ENCODE measurements at regions not wholly inside any gene's neighbourhood (a gene's known extent, or its start where the extent isn't known, plus 50 kb on each side); places are given as distances from the start of the nearest gene placed in this dataset.

DNA sequence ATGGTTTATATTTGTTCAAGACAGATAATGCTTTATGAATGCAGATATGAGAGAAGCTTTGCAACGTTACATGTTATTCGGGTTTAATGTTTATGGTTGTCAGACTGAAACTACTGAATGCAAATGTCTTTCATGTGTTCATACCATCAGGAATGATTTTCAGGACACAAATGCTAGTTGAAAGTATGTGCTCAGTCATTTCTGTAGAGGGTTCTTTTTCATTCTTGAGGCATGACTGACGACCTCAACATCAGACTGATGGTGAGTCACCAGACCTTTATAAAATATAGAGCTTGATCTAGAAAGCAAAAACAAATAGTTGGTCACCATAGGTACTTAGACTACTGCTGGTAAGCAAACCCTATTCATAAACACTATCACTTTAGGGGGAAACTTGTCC lies 287.3 kb upstream of the NUDT12 start:
- no peak for DNase-seq

DNA sequence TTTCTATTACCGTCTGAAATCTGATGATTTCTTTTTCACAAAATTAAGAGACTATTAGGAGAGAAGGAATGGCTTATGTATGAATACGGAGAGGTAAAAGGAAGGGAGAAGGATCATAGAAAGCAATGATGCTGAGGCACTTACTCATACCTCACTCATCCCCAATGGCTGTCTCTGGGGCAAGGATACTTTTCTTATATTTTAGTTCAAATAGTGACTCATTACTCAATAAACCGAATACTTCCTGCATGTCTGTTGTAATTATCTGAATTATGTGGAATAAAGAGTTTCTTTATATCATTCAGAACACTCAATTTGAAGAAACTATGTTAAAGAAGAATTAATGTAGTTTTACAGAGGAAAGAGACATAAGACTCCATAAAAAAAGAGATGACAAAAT lies 284.5 kb upstream of the NUDT12 start:
- no peak for DNase-seq

DNA sequence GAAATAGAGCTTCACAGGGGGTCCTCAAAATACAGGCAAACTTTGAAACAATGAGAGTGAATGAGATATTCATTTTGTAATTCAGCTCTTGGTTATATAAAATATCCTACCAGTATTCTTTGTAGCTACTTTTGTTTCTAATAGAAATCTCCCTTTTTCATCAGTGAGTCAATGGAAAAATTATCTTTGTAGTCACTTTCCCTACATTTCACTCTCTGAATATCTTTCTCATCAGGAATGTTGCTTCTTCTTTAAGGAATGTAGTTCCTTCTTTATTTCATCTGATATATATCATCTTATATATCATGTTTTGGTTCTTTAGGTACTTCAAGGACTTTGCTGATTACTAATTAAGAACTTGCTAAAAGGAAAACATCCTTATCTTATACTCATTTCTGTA lies 280.3 kb upstream of the NUDT12 start:
- no peak for DNase-seq

DNA sequence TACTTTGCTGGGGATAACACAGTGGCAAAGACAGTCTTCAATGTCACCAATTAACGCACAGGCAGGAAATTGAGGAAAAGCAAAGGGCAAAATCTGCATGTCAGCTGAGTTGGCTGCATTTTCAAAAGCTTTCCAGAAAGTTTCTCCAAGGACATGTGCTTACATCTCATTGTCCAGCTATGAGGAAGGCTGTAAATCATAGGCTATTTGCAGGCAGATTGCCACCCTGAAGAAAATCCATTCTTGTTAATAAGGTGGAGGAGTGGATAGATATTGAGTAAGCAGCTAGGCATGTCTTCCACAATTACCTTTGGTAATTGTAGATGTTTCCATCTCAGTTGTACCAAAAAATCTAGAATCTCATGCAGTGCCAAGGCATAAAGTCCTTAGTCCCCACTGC lies 278.0 kb upstream of the NUDT12 start:
- DNase-seq: no peak

DNA sequence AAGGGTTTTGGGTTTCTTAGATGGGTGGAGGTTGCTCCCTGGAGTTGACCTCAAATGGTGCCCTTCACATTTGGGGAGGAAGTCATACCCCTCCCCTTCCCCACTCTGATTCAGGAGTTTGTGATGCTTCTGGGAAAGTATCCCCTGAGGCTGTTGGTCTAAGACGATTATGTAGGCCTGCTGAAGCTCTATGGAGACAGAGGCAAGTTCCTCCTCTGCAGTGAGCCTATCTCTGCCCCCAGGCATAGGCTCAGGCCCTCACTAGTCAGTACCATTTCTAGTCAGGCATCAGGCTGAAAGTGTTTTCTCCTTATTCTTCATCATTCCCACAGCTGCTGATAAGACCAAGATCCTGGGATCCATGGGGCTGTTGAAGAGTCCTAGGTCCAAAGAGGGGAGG lies 271.6 kb upstream of the NUDT12 start:
- DNase-seq: no peak

DNA sequence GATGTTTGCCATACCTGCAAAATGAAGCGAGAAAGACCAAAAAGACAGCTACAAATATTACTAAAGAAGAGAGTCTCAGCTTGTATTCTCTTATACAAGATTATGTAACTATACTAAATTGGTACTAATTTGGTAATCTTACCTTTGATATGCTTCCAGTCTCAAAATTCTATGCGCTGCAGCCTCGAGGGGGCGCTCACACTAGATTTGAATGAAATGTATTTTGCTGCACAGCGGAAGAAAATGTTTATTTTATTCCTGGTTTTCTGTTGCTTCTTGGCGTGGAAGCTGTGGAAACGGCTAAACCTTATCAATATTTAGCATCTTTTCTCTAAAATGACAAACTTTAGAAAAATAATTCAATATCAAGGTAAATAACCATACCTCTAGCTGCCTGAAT lies 267.0 kb upstream of the NUDT12 start:
- no peak for DNase-seq

DNA sequence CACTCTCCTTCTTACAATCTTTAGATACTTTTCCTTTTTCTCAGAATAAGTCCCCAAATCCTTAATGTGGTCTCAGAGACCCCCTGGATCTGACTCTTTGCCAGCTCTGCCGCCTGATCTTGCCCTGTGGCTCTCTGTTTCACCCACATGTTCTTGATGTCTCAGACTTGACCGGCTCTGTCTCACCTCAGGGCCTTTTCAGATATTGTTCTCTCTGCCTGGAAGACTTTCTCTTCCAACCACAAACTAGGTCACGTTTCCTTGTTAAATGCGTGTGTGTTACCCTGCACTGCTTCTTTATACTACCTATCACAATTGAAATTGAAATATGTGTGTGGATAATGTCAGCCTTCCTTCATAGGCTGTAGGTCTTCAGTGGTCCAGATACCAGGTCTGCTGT lies 265.4 kb upstream of the NUDT12 start:
- no peak for DNase-seq

DNA sequence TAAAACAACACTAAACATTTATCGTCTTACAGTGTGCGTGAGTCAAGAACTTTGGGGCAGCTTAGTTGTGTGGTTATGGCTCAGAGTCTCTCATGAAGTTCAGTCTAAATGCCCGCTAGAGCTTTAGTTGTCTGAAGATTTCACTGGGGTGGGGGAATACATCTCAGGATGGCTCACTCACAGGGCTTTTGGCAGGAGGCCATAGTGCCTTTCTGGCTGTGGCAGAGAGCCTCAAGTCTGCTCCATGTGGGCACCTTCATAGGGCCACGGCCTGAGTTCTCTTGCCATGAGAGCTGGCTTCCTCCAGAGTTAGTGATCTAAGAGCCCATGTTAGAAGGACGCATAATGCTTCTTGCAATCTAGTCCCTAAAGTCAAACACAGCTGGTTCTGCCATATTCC lies 258.8 kb upstream of the NUDT12 start:
- DNase-seq: no peak

DNA sequence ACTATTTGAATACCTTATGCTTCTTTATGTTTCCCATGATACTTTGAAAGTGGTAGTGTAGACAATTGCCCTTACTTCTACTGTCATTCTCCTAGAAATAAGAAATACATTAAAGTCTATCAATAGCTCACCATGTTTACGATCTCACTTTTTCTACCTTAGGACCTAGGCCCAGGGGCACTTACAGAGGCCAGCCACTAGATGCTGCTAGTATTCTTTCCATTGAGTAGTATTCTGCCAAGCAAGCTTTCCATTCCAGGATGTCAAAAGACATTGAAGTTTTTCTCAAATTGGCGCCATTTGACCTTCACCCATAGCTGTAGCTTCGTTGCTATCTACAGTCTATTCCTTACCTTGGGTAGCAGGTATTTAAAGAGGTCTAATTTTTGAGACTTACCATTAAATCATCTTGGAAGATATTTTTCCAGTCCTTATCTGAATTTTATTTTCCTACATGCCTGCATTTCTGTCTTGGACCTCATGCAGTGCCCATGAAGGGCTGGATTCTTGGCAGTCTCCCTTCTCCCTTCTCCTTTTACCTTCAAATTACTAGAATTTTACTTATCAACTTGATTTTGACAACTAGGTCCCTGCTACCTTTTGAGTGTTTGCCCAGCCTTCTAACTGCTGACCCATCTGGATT lies 246.0 kb upstream of the NUDT12 start:
- DNase-seq: no peak

DNA sequence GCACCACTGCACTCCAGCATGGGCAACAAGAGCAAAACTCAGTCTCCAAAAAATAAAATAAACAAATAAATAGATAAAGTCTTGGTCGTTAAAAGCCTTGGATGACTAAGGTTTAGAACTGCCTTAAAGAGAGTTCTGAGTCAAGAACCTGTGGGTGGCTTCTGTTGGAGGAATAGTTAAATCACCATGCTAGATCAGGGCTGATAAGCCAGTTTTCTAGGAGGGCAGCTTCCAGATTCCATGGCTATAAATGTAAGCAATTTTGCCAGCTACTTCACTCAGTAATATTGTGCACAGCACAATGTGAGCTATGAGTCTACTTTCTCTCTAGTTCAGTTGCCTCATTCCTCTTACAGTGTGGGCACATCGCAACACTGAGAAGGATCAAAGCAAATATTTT lies 242.1 kb upstream of the NUDT12 start:
- no peak for DNase-seq

DNA sequence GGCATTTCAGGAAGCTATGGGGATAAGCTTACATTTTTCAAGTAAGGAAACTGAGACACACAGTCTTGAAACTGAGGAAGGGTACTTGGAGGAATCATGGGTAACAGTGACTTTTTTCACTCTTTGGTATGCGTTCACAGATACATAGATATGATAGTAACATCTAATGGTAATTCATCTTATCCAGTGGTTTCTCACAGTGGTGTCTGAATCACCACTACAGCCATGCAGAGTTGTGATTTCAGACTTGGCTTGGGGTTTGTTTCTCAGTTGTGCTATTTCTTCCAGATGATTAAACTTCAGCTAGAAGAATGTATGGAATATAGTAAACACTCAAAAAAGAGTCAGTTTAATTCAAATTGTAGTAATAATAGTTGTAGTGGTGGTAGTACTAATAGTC lies 239.1 kb upstream of the NUDT12 start:
- DNase-seq: no peak

DNA sequence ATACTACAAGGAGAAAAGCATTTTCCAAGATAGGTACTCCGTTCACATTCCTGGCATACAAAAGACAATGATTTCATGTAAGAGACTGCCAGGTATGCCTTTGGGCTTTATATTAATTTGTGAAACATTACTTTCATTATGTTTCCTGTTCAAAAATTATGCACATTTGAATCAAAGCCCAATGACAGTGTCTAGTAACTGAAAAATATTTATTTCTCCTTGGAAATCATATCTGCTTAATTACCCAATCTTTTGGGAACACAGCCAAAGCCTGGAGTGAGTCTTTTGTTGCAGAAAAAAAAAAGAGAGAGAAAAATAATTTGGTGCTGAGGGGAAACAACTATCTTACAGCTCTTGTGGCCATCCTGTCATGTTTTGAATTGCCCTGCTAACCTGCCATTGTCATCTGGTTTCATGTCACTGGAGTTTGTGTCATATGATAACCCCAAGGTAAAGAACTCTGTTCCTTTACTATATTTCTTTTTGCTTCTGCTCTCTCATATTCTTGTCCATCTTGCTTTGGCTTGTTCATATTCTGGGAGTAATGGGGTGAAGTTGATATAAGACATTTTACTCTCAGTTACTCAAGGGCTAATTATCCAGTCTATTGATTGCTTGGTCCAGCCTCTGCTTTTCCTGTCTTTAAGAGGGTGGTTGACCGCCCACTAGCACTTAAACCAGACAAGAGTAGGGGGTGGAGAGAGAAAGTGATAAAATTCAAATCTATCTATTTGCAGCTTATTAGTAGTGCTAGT lies 238.3 kb upstream of the NUDT12 start:
- DNase-seq: no peak

DNA sequence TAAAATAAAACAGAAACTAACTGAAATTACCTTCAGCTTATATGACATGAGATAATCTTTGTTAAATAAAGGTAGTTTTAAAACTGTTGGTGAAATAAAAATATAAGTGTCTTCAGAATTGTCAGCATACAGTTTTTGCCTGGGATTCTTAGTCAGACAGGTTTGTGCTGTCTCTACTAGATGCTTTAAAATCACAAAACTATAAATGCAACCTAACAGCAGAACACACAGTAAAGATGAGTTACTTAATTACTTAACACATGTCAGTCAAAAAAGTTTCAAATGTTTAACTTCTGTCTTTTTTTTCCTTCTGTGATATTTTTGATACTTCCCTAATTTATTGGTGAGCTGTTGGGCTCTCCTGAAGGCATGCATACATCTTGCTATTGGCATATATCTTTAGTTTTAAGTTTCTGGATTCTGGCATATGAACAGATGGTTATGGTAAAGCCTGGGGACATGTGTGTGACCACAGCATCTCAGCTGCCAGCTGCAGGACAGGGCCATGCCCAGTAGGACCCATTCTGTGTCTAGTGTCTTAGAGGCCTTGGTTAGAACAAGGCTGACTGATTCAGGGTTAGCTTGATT lies 231.1 kb upstream of the NUDT12 start:
- DNase-seq: no peak

DNA sequence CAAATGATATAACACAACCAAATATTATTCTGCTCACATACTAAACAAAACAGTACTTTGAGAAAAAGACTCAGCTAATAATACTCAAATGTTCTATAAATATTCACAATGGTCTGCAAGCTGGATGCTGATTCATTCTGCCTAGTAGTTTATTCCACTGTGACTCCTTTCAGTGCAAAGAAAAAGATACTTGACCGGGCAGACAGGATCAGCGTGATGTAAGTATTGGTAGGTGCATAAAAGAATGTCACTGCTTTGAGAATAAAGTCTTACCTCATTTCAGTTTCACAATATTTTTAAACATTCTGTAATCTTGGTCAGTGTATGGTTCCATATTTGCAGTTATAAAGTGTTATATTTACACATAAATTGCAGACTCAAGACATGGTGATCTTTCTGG lies 223.0 kb upstream of the NUDT12 start:
- no peak for DNase-seq

DNA sequence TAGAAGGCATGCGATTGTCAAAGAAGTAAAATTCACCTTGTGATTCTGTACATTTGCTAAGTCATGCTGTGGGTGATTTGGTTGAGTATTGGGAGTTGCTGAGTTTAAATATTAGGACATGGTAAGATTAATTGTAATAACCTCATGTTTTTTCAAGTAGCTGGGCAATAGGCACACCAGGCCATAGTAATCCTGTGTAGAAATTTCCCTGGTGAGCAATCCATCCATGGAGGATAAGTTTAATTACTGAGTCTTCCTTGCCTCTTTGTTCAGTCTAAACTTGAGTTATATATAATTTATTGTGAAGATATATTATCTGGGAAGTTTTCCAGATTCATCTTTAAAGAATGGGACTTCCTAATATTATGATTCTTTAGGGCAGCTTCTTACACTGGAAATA lies 221.1 kb upstream of the NUDT12 start:
- no peak for DNase-seq

DNA sequence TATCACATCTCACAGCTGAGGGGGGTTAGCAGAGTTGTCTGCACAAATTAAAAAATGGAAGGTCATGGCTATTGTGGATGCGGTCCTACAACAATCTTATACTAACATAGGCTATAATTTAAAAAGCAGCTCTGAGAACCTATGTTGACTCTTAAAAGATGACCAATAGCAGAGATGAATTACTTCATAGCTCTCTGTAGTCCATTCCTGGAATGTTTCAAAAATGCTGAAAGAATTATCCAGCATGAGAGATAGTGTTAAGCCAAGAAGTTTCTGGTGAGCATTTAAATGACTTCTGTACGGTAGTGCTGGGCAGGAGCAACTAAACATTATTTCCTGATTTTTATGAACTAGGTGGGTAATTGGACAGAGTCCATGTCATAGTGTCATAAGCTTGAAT lies 218.2 kb upstream of the NUDT12 start:
- no peak for DNase-seq

DNA sequence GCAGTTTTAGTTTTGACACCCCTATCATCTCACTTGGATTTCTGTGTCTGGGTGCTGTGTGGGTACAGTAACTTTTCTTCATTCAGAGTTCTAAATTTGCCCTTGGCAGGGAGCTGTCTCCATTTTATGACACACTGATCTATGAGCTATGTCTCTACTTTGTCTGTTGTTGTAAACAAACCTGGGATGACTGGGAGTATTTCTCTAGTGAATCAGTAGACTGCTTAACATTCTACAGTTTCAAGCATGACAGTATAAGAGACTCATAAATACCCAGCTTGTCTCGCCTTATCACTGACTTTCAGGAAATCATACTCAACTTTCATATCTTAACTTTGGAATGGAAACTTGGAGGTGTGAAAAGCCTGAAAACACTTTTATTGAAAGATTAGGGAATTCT lies 212.1 kb upstream of the NUDT12 start:
- DNase-seq: no peak

DNA sequence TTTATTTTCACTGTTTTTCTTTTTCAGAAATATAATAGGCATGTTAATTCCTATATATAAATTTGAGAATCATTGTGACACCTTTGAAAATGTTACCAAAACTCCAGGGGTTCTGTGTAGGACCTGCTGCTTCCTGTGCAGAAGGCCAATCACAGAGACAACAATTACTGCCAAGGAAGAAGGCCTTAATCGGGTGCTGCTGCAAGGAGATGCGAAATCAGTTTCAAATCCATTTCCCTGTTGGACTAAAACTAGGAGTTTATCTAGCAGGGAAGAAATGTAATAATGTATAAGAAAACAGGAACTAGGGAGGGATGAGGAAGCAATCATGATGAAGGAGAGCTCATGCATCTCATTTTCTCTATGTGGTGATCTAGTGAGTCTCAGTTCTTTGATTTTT lies 209.7 kb upstream of the NUDT12 start:
- DNase-seq: no peak

DNA sequence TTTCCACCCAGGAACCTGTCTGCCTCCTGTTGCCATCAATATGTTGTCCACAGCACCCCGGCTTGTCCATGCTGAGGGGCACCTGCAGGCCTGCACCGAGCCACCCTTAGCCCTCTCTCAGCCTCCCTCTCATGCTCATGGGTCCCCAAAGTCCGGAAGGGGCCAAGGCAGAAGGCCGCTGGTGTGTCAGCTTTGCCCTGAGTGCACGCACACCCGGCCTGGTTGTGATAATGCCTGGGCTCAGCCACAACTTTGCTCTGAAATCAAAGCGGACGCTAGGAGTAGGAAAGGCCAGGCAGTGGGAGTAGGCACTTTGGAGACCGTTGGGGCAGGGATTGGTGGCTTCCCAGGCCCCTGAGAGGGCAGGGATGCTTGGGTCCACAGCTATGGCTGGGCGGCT lies 201.8 kb upstream of the NUDT12 start:
- no peak for DNase-seq

DNA sequence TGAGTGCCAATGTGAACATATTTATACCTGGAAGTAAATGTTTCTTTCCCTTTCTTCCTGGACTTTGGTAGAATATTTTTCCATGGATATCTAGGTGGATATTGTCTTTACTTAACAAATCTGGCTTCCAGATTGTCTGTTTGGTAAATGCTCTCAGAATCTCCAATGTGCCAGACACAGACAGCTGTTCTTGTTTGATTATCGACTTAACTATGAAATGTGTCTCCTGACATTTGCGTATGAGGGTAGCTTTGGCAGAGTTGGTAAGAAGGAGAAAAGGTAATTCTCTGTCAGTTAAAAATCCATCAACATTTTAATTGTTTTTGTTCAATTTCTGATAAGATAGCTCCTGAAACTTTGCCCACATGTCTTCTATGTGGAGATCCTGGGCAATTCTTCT lies 196.4 kb upstream of the NUDT12 start:
- DNase-seq: no peak

DNA sequence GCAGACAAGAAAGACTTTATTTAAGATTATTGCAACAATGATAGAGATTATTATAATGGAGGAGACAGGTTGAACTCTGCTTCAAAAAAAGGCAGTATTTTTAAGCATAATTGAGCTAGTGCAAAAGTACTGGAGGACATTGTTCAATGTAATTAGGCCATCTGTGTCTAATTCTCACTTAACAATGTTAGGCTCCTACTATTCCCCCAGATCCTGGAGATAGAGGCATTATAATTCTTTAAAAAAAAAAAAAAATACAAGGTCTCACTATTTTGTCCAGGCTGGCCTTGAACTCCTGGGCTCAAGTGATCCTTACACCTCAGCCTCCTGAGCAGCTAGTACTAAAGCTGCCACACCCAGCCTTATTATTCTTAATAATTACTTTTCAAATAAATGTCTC lies 193.4 kb upstream of the NUDT12 start:
- no peak for DNase-seq

DNA sequence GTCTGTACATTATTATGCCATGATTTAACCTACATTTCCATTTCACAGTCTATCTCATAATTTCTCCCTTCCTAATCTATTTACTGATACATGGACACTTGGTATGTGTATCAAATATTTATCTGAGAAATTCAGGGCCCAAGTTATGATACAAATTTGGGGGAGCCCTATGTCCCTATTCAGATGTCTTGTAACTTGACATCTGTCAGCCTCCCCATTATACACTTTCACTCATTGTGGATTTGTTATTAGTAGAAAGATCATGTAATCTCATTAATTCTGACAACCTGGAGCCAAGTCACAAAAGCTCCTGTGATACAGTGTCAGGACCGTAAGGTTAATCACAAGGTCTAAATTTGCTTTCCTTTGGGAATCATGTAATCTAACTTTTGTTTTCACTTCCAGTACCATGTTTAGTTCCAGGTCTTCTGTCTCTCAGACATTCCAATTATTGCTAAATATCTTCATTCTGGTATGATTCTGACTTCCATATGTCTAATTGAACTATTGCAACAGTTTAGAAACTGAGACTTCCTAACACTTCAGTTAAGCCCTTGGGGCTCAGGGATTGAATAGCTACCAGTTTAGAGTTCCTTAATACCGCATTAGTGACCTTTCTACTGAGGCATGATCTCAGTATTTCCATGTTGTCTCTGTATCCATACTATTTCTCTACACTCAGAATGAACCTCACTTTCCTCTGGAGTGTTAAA lies 182.9 kb upstream of the NUDT12 start:
- no peak for DNase-seq

DNA sequence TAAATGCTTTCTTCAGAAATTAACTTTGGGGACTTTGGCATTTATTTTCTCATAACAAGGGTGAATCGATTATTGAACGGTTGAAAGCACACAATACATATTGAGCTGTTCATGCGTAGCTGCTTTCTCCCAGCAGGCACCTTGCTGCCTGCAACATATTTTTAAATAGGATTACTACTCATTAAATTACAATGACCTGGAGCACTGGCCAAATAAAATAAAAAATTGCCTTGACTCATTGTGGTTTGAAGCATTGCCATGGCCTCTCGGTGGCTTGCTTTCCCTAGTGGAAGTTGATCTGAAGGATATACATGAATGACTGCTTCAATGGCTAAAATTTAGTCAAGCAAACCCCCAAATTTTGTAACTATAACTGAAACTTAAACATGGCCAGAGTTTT lies 181.6 kb upstream of the NUDT12 start:
- DNase-seq: no peak

DNA sequence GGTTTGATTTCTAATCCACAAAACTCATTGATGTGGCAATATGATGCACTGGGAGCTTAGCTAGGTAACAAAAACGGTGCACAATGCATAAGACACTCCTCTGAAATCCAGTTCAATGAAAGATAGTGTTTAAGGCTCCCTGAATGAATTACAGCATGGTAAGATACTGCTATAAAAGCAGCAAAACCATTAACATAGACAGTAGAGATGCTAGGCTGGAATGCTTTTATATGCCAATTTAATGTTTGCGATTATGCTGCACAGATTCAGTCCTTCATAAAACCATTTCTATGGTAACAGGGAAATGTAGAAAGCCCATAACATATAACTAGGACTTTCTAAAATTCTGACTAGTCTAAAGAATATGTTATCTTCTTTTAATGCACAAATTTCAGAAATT lies 180.8 kb upstream of the NUDT12 start:
- no peak for DNase-seq
